ENCODE measurements at regions not wholly inside any gene's neighbourhood (a gene's known extent, or its start where the extent isn't known, plus 50 kb on each side); places are given as distances from the start of the nearest gene placed in this dataset.
"Not testable (repeated sequence)": the region's sequence is repeated elsewhere in the genome, so short reads cannot be mapped to it uniquely, and the experiment has no call there.

GRCh38 chr4:160365383-160365782 is 1262.5 kb downstream of the RAPGEF2 start:
- DNase-seq = not testable (repeated sequence)

GRCh38 chr4:160370046-160370445 is 1267.2 kb downstream of the RAPGEF2 start:
- DNase-seq = no peak

- no peak for DNase-seq
These were observed 1268.6 kb downstream of the RAPGEF2 start for GRCh38 chr4:160371446-160371845.

GRCh38 chr4:160372390-160372789 is 1269.5 kb downstream of the RAPGEF2 start:
- DNase-seq = no peak

- DNase-seq = no peak
These were observed 1271.0 kb downstream of the RAPGEF2 start for GRCh38 chr4:160373911-160374310.

GRCh38 chr4:160375772-160376452 is 1273.0 kb downstream of the RAPGEF2 start:
- no peak for DNase-seq

- no peak for DNase-seq
These were observed 1284.0 kb downstream of the RAPGEF2 start for GRCh38 chr4:160386846-160387245.

GRCh38 chr4:160399826-160400225 is 1296.9 kb downstream of the RAPGEF2 start:
- DNase-seq = no peak

GRCh38 chr4:160403081-160403480 is 1300.2 kb downstream of the RAPGEF2 start:
- DNase-seq = no peak

- DNase-seq = no peak
These were observed 1303.5 kb downstream of the RAPGEF2 start for GRCh38 chr4:160406263-160406825.

- no peak for DNase-seq
These were observed 1311.6 kb downstream of the RAPGEF2 start for GRCh38 chr4:160414496-160414895.

GRCh38 chr4:160423879-160424451 is 1321.1 kb downstream of the RAPGEF2 start:
- DNase-seq = no peak

- no peak for DNase-seq
These were observed 1323.4 kb downstream of the RAPGEF2 start for GRCh38 chr4:160426233-160426632.

- DNase-seq = peak in 1 of 2 donors; percentile 14
These were observed 1348.0 kb downstream of the RAPGEF2 start for GRCh38 chr4:160450876-160451275.

GRCh38 chr4:160481696-160482690 is 1379.1 kb downstream of the RAPGEF2 start:
- not testable (repeated sequence) for DNase-seq

GRCh38 chr4:160485071-160485687 is 1382.3 kb downstream of the RAPGEF2 start:
- no peak for DNase-seq

- DNase-seq = no peak
These were observed 1389.3 kb downstream of the RAPGEF2 start for GRCh38 chr4:160492181-160492580.

GRCh38 chr4:160493206-160493605 is 1390.3 kb downstream of the RAPGEF2 start:
- no peak for DNase-seq

GRCh38 chr4:160495356-160495755 is 1392.5 kb downstream of the RAPGEF2 start:
- no peak for DNase-seq

- no peak for DNase-seq
These were observed 1395.3 kb downstream of the RAPGEF2 start for GRCh38 chr4:160498211-160498610.

- DNase-seq = no peak
These were observed 1402.8 kb downstream of the RAPGEF2 start for GRCh38 chr4:160505724-160506123.

- no peak for DNase-seq
These were observed 1408.0 kb downstream of the RAPGEF2 start for GRCh38 chr4:160510928-160511327.

- DNase-seq = no peak
These were observed 1411.2 kb downstream of the RAPGEF2 start for GRCh38 chr4:160514126-160514525.

Data from hippocampal formation (tissue), 2 donors.